ENCODE measurements at regions not wholly inside any gene's neighbourhood (a gene's known extent, or its start where the extent isn't known, plus 50 kb on each side); places are given as distances from the start of the nearest gene placed in this dataset.
A peak's percentile ranks its signal among the peaks of the same experiment; 100 is the strongest.

DNA sequence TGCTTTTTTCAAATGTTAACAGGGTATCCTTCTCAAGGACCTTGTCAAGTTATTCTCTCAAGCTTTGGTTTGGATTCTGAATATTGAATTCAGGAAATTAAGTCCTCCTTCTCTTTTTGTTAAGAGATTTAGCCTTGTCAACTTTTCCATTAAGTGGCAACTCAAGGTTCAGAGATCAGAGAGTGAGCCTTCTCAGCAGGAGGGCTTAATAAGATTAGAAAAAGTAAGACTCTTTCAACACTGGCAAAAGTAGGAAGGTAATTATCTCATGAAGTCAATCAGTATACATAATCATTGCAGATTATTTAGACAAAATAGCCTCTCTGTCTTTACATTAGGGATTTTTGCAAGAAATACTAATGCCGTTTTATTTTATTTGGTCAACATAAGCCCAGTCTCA lies 330.7 kb downstream of the KIF2B start:
- no peak overlapping the region for H3K27ac ChIP-seq (ENCODE audit: low read depth, low read length)

DNA sequence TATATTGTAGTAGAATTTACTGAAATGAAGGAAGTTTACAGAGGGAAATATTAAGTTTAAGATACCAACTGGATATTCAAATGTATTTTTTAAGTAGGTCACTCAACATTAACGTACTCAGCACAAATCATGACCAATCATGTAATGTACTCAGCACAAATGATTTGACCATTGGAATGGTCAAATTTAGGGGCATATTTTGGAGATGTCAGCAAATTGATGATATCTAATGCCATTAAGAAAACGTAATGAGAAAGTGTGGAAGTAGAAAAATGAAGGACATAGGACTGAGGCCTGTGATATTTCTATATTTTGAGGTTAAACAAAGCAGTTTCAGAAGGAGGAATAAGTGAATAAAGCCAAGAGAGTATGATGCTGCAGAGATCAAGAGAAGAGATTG lies 334.8 kb downstream of the KIF2B start:
- Histone ChIP-seq H3K4me2 (ENCODE audit: insufficient read depth, low read length) (no peak overlapping the region), H3K79me2 (ENCODE audit: insufficient read depth, low read length) (no peaks in the 10 kb centered on the region), H3K4me3 (ENCODE audit: insufficient read depth, low read length) (no peak overlapping the region), H3K9me3 (ENCODE audit: low read depth, low read length) (no peaks in the 10 kb centered on the region), H3K27me3 (ENCODE audit: insufficient read depth, low read length) (no peaks in the 10 kb centered on the region), H4K20me1 (ENCODE audit: insufficient read depth, low read length) (no peaks in the 10 kb centered on the region), H3K36me3 (ENCODE audit: insufficient read depth, low read length) (no peaks in the 10 kb centered on the region), H3K27ac (ENCODE audit: low read depth, low read length) (no peak overlapping the region), H2AFZ (ENCODE audit: low read length) (no peak overlapping the region), H3K4me1 (ENCODE audit: insufficient read depth, low read length) (no peaks in the 10 kb centered on the region)
- DNase-seq (ENCODE audit: insufficient read length, low spot score, missing footprints): no peak
- TF ChIP-seq CTCF (IDR thresholded peaks at IDR 0.05; ENCODE audit: extremely low read depth, low read depth, low read length): no peak

More for the DNA sequence above, 330.7 kb downstream of the KIF2B start:
- H3K36me3 ChIP-seq (ENCODE audit: insufficient read depth, low read length): no peaks in the 10 kb centered on the region
- no peaks in the 10 kb centered on the region for H3K79me2 ChIP-seq (ENCODE audit: insufficient read depth, low read length)
- no peaks in the 10 kb centered on the region for H3K4me1 ChIP-seq (ENCODE audit: insufficient read depth, low read length)
- H3K4me2 ChIP-seq (ENCODE audit: insufficient read depth, low read length): no peak overlapping the region
- no peaks in the 10 kb centered on the region for H3K9me3 ChIP-seq (ENCODE audit: low read depth, low read length)
- no peaks in the 10 kb centered on the region for H4K20me1 ChIP-seq (ENCODE audit: insufficient read depth, low read length)
- no peak overlapping the region for H3K4me3 ChIP-seq (ENCODE audit: insufficient read depth, low read length)
- no peaks in the 10 kb centered on the region for H3K27me3 ChIP-seq (ENCODE audit: insufficient read depth, low read length)
- TF ChIP-seq CTCF (IDR thresholded peaks at IDR 0.05; ENCODE audit: extremely low read depth, low read depth, low read length): no peak
- H2AFZ ChIP-seq (ENCODE audit: low read length): no peak overlapping the region
- DNase-seq (ENCODE audit: insufficient read length, low spot score, missing footprints): no peak

DNA sequence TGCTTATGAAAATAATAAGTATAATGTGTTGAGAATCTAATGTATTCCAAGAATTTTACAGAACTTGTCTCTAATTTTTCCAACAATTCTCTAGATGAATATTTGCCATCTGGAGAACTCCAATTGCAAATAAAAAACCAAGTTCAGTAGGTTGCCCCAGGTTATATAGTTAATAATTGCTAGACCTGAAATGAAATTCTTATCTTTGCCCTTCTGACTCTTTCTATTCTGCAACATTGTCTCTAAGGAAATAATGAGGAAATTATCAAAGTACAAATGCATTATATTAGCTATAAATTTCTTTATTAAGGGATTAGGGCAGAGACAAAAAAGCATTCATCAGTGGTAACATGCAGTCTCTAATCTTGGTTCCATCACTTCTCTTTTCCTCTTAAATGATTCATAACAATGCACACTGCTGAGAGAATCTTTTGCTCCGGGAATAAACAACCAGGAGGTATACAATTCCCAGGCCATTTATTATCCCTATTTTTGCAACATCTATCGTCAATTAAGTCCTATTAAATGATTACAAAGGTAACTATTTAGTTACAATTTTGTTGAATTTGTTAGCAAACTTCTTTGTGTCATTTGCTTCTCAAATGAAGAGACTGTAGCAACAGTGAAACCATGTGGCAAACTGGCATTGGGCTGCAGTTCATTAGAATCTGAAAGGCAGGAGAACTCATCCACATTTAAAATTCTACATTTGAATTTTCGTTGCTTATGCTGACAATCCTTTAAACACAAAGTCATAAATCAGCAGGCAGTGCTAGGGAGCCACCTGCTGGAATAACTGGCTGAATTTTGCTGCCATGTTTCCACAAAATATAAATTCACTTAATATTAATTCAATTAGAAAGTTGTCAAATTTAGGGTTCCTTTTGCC lies 349.6 kb downstream of the KIF2B start:
- peak; percentile 11 for TF ChIP-seq CTCF (IDR thresholded peaks at IDR 0.05; ENCODE audit: extremely low read depth, low read depth, low read length)
- DNase-seq (ENCODE audit: insufficient read length, low spot score, missing footprints): no peak
- Histone ChIP-seq H3K79me2 (ENCODE audit: insufficient read depth, low read length) (no peaks in the 10 kb centered on the region), H3K4me3 (ENCODE audit: insufficient read depth, low read length) (no peak overlapping the region), H3K4me2 (ENCODE audit: insufficient read depth, low read length) (no peak overlapping the region), H3K4me1 (ENCODE audit: insufficient read depth, low read length) (no peaks in the 10 kb centered on the region), H3K27me3 (ENCODE audit: insufficient read depth, low read length) (no peaks in the 10 kb centered on the region), H3K36me3 (ENCODE audit: insufficient read depth, low read length) (no peaks in the 10 kb centered on the region), H3K27ac (ENCODE audit: low read depth, low read length) (no peak overlapping the region), H4K20me1 (ENCODE audit: insufficient read depth, low read length) (no peaks in the 10 kb centered on the region), H3K9me3 (ENCODE audit: low read depth, low read length) (no peaks in the 10 kb centered on the region), H2AFZ (ENCODE audit: low read length) (no peak overlapping the region)

GRCh38 chr17:54172985-54173316 lies 350.2 kb downstream of the KIF2B start:
- Histone ChIP-seq H3K9me3 (ENCODE audit: low read depth, low read length) (no peaks in the 10 kb centered on the region), H3K4me1 (ENCODE audit: insufficient read depth, low read length) (no peaks in the 10 kb centered on the region), H3K27me3 (ENCODE audit: insufficient read depth, low read length) (no peaks in the 10 kb centered on the region), H4K20me1 (ENCODE audit: insufficient read depth, low read length) (no peaks in the 10 kb centered on the region), H3K79me2 (ENCODE audit: insufficient read depth, low read length) (no peaks in the 10 kb centered on the region), H3K4me2 (ENCODE audit: insufficient read depth, low read length) (no peak overlapping the region), H3K27ac (ENCODE audit: low read depth, low read length) (no peak overlapping the region), H3K4me3 (ENCODE audit: insufficient read depth, low read length) (no peak overlapping the region), H2AFZ (ENCODE audit: low read length) (no peak overlapping the region), H3K36me3 (ENCODE audit: insufficient read depth, low read length) (no peaks in the 10 kb centered on the region)
- no peak for DNase-seq (ENCODE audit: insufficient read length, low spot score, missing footprints)
- TF ChIP-seq CTCF (IDR thresholded peaks at IDR 0.05; ENCODE audit: extremely low read depth, low read depth, low read length): no peak

All from osteoblast (primary cell).